HAP-1 (cell line): ENCODE measurements at regions not wholly inside any gene's neighbourhood (a gene's known extent, or its start where the extent isn't known, plus 50 kb on each side); places are given as distances from the start of the nearest gene placed in this dataset.

ENCODE experiments used
- DNase-seq, 2 experiments: peaks; one replicate each; pipeline ENCODE4 v3.0.0-alpha.2; 2016 to 2020; ENCODE audit warnings: low spot score in 2 of 2
- H3K27me3 ChIP-seq: fragments of 250-450 bp; sonication (Bioruptor Pico); 2 replicates; pipeline ENCODE4 v1.5.1; 2020; ENCODE audit warnings: low read depth, mild to moderate bottlenecking, moderate library complexity
- H3K36me3 ChIP-seq: fragments of 250-450 bp; sonication (Bioruptor Pico); replicated peaks from 2 replicates; pipeline ENCODE4 v1.5.1; 2020; ENCODE audit warnings: mild to moderate bottlenecking
- H3K4me1 ChIP-seq: fragments of 250-450 bp; sonication (Bioruptor Pico); 2 replicates; pipeline ENCODE4 v1.5.1; 2020; ENCODE audit warnings: mild to moderate bottlenecking
- H3K4me3 ChIP-seq: fragments of 250-450 bp; sonication (Bioruptor Pico); 2 replicates; pipeline ENCODE4 v1.5.1; 2020; ENCODE audit warnings: mild to moderate bottlenecking, moderate library complexity
- H3K9me3 ChIP-seq: fragments of 250-450 bp; sonication (Bioruptor Pico); 2 replicates; pipeline ENCODE4 v1.5.1; 2020; ENCODE audit warnings: mild to moderate bottlenecking, moderate library complexity
- in situ Hi-C: fragments of 300-500 bp; cut with MboI; formaldehyde crosslinking; loops from 3 replicates; pipeline ENCODE4 v1.14.3; 2020; ENCODE audit warnings: low sequenced_read_pairs, inconsistent platforms, mixed read lengths

DNA sequence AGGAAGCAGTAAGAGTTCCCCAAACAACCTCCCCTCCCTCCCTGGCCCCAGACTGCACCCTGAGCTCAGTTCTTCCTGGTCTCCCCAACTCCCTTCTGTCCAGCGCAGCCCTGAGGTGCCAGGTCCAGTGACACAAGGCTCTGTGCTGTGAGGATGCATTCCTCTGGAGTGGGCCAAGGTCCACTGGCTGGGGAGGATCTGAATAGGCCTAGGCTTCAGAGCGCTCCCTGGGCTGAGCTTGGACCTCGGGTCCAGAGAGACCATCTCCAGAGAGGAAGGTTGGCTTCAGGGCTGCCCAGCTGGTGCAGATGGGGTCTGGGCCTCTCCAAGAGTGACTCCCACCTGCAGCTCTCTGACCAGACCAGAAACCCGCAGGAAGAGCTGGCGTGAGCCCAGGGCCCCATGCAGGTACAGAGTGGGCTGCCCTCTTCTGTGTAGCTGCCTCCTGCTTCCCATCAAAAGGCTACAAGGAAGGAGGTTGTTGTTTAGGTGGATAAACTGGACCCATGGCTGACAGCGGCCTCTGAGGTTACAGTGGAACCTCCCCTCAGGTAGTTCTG is 52.3 kb upstream of the MLN start:
- Histone ChIP-seq H3K4me1 (no peaks in the 10 kb centered on the region), H3K4me3 (no peak overlapping the region), H3K36me3 (no peaks in the 10 kb centered on the region), H3K27me3 (no peaks in the 10 kb centered on the region), H3K9me3 (no peaks in the 10 kb centered on the region)
- no peak for DNase-seq
- in situ Hi-C loops, result no loop called here

DNA sequence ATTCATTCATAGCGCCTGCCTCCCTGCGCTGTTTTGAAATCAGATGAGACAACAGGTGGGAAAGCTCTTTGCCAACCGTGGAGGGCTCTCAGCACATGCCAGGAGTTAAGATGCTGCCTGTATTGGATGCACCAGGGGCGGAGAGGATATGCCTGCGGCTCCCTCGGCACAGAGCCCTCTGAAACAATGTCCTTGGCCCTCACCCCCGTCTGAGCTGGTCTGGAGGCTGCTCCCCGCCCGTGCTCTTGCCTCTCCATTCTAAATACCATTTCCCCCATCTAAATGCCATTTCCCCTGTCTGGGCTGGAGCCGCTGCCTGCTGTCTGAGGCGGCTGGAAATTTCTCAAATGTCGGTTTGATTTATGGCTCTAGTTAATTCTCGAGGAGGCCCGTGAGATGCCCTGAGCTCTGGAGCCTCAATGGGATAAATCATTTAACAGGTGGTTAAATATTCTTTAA is 50.8 kb upstream of the MLN start:
- no peak overlapping the region for H3K4me3 ChIP-seq
- H3K9me3 ChIP-seq, result no peaks in the 10 kb centered on the region
- no peaks in the 10 kb centered on the region for H3K27me3 ChIP-seq
- no peak for DNase-seq
- in situ Hi-C loops, result no loop called here
- no peaks in the 10 kb centered on the region for H3K36me3 ChIP-seq
- peaks cover 5% of the 10 kb centered on the region; the same call in 1 of the 2 replicates for H3K4me1 ChIP-seq

DNA sequence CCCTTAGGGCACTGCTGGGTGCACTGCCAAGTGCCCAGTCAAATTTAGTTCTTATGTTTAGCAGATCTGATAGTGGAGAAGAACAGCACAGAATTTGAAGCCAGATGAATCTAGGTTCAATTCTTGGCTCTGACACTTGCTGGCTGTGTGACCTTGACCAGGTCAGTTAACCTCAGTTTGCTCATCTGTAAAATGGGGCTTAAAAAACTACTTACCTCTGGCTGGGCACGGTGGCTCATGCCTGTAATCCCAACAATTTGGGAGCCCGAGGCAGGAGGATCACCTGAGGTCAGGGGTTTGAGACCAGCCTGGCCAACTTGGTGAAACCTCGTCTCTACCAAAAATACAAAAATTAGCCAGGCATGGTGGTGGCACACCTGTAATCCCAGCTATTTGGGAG is 49.9 kb upstream of the MLN start:
- H3K4me1 ChIP-seq, result peaks cover 5% of the 10 kb centered on the region; the same call in 1 of the 2 replicates
- DNase-seq, result no peak
- H3K9me3 ChIP-seq, result no peaks in the 10 kb centered on the region
- no peaks in the 10 kb centered on the region for H3K36me3 ChIP-seq
- in situ Hi-C loops, result no loop called here
- H3K4me3 ChIP-seq, result no peak overlapping the region
- no peaks in the 10 kb centered on the region for H3K27me3 ChIP-seq
